ENCODE measurements at regions not wholly inside any gene's neighbourhood (a gene's known extent, or its start where the extent isn't known, plus 50 kb on each side); places are given as distances from the start of the nearest gene placed in this dataset.

DNA sequence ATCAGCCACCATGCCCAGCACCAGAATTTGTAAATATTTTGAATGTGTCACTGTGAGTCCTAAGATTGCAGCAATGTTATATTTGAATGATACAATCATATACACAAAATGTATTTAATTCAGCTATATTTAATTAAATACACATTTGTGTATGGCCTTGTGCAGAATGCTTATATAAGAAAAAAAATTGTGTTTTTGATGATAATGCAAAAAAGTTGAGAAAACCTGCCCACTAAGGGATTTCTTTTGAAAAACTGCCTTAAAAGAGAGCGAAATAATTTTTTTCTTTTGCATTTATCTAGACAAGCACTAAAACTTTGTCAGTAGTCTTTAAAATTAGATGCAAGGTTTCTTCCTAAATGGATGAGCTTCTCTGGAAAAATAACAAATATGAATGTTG is 68.1 kb upstream of the OTUD4 start:
- TF ChIP-seq, protein P1, sequence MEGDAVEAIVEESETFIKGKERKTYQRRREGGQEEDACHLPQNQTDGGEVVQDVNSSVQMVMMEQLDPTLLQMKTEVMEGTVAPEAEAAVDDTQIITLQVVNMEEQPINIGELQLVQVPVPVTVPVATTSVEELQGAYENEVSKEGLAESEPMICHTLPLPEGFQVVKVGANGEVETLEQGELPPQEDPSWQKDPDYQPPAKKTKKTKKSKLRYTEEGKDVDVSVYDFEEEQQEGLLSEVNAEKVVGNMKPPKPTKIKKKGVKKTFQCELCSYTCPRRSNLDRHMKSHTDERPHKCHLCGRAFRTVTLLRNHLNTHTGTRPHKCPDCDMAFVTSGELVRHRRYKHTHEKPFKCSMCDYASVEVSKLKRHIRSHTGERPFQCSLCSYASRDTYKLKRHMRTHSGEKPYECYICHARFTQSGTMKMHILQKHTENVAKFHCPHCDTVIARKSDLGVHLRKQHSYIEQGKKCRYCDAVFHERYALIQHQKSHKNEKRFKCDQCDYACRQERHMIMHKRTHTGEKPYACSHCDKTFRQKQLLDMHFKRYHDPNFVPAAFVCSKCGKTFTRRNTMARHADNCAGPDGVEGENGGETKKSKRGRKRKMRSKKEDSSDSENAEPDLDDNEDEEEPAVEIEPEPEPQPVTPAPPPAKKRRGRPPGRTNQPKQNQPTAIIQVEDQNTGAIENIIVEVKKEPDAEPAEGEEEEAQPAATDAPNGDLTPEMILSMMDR (IDR thresholded peaks at IDR 0.05; ENCODE audit: insufficient read depth, low read length, missing control alignments): no peak
- CTCF ChIA-PET: interaction anchor here (4.7 kb wide), 1 partner anchor 14 kb away, joined by 20 read pairs; no protein-coding TSS in a partner anchor
- no peak for DNase-seq (ENCODE audit: low read depth, low spot score)
- no peak overlapping the region for H3K4me3 ChIP-seq (ENCODE audit: low read depth, low read length)
- POLR2A ChIA-PET: no interaction called here

DNA sequence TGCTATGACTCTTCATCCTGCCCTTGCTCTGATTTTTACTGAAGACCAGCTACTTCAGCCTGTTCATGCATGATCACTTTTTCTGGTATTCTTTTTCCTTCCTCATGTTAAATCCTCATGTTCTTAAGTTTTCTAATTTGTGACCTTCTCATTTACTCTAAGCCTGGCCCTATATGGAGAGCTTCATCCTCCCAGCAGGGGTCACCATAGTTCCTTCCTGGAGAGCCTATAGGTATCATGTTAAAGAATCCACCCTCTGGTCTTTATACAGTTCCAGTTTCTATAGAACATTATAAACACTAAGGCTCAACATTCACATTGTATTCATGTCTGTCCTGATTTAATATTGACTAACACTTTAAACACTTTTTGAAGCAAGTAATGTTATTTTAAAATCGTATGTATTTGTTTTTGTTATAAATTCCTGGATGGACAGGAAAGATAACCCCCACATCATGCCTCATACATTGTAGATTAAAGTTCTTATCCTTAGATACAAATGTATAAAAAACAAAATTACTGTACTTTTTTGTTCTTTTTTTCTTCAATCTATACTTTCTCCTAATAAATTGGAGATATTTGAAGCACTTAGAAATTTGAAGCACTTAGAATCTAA is 53.8 kb upstream of the OTUD4 start:
- no peak overlapping the region for H3K4me3 ChIP-seq (ENCODE audit: low read depth, low read length)
- DNase-seq (ENCODE audit: low read depth, low spot score): no peak
- TF ChIP-seq, protein P1 (IDR thresholded peaks at IDR 0.05; ENCODE audit: insufficient read depth, low read length, missing control alignments): peak; percentile 77
- CTCF ChIA-PET: interaction anchor here (0.7 to 4.9 kb wide), 33 partner anchors 8 to 386 kb away, joined by 3 to 42 read pairs (median 4); partner anchors contain the start of gene MMAA
- POLR2A ChIA-PET: no interaction called here

DNA sequence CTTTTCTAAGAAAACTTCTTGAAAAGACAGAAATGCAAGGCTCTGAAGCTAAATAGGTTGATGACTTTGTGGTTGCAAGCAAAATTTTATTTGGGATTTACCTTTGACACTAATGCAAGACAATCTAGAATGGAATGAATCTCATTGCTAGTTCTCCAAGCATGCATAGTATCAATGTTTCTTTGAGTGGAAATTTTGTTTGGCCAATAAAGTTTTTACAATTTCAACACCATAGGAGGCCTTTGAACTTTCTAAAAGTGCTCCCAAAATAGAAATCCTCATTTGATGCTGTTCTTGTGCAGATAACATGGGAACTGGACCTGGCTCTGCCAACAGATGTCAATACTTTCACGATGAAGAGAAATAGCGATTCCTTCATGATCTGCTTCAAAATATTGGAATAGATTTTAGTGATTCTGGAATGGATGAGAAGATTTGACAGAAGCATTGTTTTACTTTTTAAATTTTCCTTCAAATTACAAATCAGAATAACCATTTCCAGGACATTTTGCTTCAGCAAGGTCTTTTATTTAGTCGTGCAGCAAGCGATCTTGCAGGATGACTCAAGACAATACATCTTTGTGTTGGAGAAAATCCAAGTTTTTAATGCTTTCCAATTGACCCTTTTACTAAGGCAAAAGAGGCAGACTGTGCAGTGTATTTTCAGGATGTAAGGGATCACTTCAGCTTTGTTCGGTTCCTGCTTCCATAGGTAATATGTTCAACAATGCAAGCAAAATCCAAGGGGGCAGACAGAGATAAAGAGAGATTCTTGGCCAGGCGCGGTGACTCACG is 51.7 kb upstream of the OTUD4 start:
- ChIA-PET CTCF (interaction anchor here (0.7 to 4.9 kb wide), 9 partner anchors 15 to 385 kb away, joined by 3 to 35 read pairs (median 7); no protein-coding TSS in a partner anchor), POLR2A (no interaction called here)
- peak; percentile 34 for DNase-seq (ENCODE audit: low read depth, low spot score)
- no peak overlapping the region for H3K4me3 ChIP-seq (ENCODE audit: low read depth, low read length)
- TF ChIP-seq, protein P1 (IDR thresholded peaks at IDR 0.05; ENCODE audit: insufficient read depth, low read length, missing control alignments): no peak

- no peak overlapping the region for H3K4me3 ChIP-seq (ENCODE audit: low read depth, low read length)
- TF ChIP-seq, protein P1 (IDR thresholded peaks at IDR 0.05; ENCODE audit: insufficient read depth, low read length, missing control alignments): no peak
- ChIA-PET POLR2A (no interaction called here), CTCF (interaction anchor here (0.9 to 4.9 kb wide), 8 partner anchors 13 to 386 kb away, joined by 4 to 35 read pairs (median 10); no protein-coding TSS in a partner anchor)
- peak; percentile 59 for DNase-seq (ENCODE audit: low read depth, low spot score)
Observed at GRCh38 chr4:145230726-145231125, 50.3 kb upstream of the OTUD4 start.
